Gastroesophageal sphincter (tissue), 4 donors: ENCODE measurements at regions not wholly inside any gene's neighbourhood (a gene's known extent, or its start where the extent isn't known, plus 50 kb on each side); places are given as distances from the start of the nearest gene placed in this dataset.

Experiments
- ATAC-seq: fragments of 150-250 bp; one replicate; pipeline ENCODE4 v1.9.1; 2016; ENCODE audit warnings: mild to moderate bottlenecking, moderate library complexity
- H3K27ac ChIP-seq, 4 donors: fragments of 200-600 bp; sonication (generic) in 3 of 4; 1 replicate in 3 of 4; 2 replicates in 1 of 4; pipeline ENCODE4 v1.5.1; 2016 to 2019
- H3K27me3 ChIP-seq: fragments of 200-600 bp; sonication (generic); one replicate; pipeline ENCODE4 v1.5.1; 2019
- H3K36me3 ChIP-seq, 2 donors: fragments of 200-600 bp; sonication (generic); one replicate each; pipeline ENCODE4 v1.5.1; 2019; ENCODE audit warnings: control low read depth in 1 of 2
- H3K4me1 ChIP-seq, 3 donors: fragments of 200-600 bp; sonication (generic); 1 replicate in 2 of 3; 2 replicates in 1 of 3; pipeline ENCODE4 v1.5.1; 2016 to 2019; ENCODE audit warnings: control low read depth in 2 of 3
- H3K4me3 ChIP-seq, 2 donors: fragments of 200-600 bp; sonication (generic); one replicate each; pipeline ENCODE4 v1.5.1; 2019; ENCODE audit warnings: mild to moderate bottlenecking in 1 of 2, moderate library complexity in 1 of 2
- H3K9me3 ChIP-seq, 3 donors: fragments of 200-600 bp; sonication (generic); one replicate each; pipeline ENCODE4 v1.5.1; 2017 to 2019; ENCODE audit warnings: control low read depth in 2 of 3
- EP300 ChIP-seq: sonication (generic); formaldehyde crosslinking; IDR thresholded peaks from one replicate; pipeline ENCODE4 v1.6.1; 2017; ENCODE audit warnings: antibody characterized with exemption, mild to moderate bottlenecking
- POLR2A ChIP-seq, 2 donors: fragments of 450-650 bp; IDR thresholded peaks; one replicate each; pipeline ENCODE4 v1.6.1; 2017; ENCODE audit warnings: antibody characterized with exemption in 2 of 2, mild to moderate bottlenecking in 2 of 2, moderate library complexity in 1 of 2
- POLR2AphosphoS5 ChIP-seq: sonication (generic); formaldehyde crosslinking; IDR thresholded peaks from one replicate; pipeline ENCODE4 v1.6.1; 2017; ENCODE audit warnings: antibody characterized with exemption
- WGBS, 2 donors: methylation state at CpG; one replicate each; pipeline ENCODE4 v1.1.5; 2018; ENCODE audit warnings: low coverage in 1 of 2; 5-methylcytosine and 5-hydroxymethylcytosine counted together
- TF ChIP-seq, protein P1 (sequence below), 4 experiments: fragments of 200-600 bp in 2 of 4; fragments of 450-650 bp in 2 of 4; sonication (generic) in 1 of 4; IDR thresholded peaks; one replicate each; pipeline ENCODE4 v1.5.1; 2017 to 2019; ENCODE audit warnings: antibody characterized with exemption in 4 of 4, mild to moderate bottlenecking in 2 of 4, moderate library complexity in 2 of 4

DNA sequence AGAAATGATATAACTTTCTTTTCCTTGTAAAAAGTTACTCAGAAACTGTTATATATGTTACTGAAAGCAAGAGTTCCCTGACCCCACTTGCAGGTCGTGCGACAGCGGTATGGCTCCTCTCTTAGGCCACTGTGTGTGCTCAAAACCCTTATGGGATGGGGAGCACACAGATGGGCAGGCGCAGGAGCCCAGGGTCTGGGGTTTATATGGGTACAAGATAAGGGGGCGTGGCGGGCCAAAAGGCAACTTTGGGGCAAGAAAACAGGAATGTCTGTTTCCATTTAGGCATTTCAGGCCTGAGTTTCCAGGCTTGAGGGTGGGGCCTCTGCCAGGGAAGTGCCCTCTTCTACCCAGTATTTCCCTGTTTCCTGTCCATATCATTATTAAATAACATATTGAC is 736.5 kb downstream of the VGLL3 start:
- WGBS, 2 donors, result 79 to 80% methylated on average over 1 to 6 of the region's 6 CpGs
- Histone ChIP-seq H3K4me3 (no peak overlapping the region), H3K4me1 (no peaks in the 10 kb centered on the region), H3K27ac (no peak overlapping the region), H3K9me3 (no peaks in the 10 kb centered on the region), H3K36me3 (no peaks in the 10 kb centered on the region), H3K27me3 (no peaks in the 10 kb centered on the region)
- TF ChIP-seq POLR2A (IDR thresholded peaks at IDR 0.05), result no peak
- TF ChIP-seq, protein P1, sequence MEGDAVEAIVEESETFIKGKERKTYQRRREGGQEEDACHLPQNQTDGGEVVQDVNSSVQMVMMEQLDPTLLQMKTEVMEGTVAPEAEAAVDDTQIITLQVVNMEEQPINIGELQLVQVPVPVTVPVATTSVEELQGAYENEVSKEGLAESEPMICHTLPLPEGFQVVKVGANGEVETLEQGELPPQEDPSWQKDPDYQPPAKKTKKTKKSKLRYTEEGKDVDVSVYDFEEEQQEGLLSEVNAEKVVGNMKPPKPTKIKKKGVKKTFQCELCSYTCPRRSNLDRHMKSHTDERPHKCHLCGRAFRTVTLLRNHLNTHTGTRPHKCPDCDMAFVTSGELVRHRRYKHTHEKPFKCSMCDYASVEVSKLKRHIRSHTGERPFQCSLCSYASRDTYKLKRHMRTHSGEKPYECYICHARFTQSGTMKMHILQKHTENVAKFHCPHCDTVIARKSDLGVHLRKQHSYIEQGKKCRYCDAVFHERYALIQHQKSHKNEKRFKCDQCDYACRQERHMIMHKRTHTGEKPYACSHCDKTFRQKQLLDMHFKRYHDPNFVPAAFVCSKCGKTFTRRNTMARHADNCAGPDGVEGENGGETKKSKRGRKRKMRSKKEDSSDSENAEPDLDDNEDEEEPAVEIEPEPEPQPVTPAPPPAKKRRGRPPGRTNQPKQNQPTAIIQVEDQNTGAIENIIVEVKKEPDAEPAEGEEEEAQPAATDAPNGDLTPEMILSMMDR (IDR thresholded peaks at IDR 0.05), result no peak
- no peak for TF ChIP-seq EP300
- TF ChIP-seq POLR2AphosphoS5, result no peak
- no peak for ATAC-seq

DNA sequence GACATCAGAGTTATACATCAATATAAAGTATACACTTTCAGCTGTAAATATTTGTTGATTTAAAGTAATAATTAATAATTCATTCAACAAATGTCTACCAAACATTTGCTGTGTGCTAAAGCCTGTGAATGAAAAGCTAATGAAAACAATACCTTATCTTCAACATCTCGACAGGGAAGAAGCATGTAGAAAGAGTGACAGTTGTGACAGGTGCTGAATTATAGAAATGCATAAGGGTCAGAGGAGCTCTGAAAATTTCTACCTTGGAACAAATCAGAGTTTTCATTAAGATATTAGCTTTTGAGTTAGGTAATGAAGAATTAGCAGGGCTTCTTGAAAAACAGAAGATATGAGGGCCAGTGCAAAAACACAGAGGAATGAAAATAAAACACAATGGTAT is 739.2 kb downstream of the VGLL3 start:
- no peak overlapping the region for H3K4me3 ChIP-seq
- H3K36me3 ChIP-seq, result no peaks in the 10 kb centered on the region
- H3K9me3 ChIP-seq, result no peaks in the 10 kb centered on the region
- no peak overlapping the region for H3K27ac ChIP-seq
- H3K27me3 ChIP-seq, result no peaks in the 10 kb centered on the region
- WGBS, 2 donors, result 30 to 71% methylated on average over 1 of the region's 1 CpG
- H3K4me1 ChIP-seq, result no peaks in the 10 kb centered on the region
- no peak for TF ChIP-seq POLR2AphosphoS5
- no peak for TF ChIP-seq POLR2A (IDR thresholded peaks at IDR 0.05)
- no peak for TF ChIP-seq EP300
- TF ChIP-seq, protein P1 (IDR thresholded peaks at IDR 0.05), result no peak
- ATAC-seq, result no peak

DNA sequence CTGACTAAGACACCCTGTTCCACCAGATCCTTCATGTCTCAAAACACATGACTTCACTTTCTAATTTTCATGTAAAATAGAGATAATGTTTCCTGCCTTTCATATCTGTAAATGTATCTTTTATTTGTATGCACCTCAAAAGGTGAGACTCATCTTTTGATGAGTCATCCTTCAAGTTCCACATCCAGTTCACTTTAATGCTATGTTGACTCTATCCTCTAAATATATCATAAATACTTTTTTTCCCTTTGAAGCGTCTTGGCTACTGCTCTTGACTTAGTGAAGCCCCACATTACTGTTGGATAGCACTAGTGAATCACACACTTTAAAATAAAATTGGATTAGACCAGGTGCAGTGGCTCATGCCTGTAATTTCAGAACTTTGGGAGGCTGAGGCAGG is 741.1 kb downstream of the VGLL3 start:
- Histone ChIP-seq H3K36me3 (no peaks in the 10 kb centered on the region), H3K27me3 (no peaks in the 10 kb centered on the region), H3K9me3 (no peaks in the 10 kb centered on the region), H3K4me3 (no peak overlapping the region), H3K27ac (no peak overlapping the region), H3K4me1 (no peaks in the 10 kb centered on the region)
- ATAC-seq, result no peak
- 100% methylated on average over 1 of the region's 1 CpG; no CpG with 5 or more reads in 1 of the 2 donors for WGBS, 2 donors
- no peak for TF ChIP-seq POLR2AphosphoS5
- TF ChIP-seq POLR2A (IDR thresholded peaks at IDR 0.05), result no peak

DNA sequence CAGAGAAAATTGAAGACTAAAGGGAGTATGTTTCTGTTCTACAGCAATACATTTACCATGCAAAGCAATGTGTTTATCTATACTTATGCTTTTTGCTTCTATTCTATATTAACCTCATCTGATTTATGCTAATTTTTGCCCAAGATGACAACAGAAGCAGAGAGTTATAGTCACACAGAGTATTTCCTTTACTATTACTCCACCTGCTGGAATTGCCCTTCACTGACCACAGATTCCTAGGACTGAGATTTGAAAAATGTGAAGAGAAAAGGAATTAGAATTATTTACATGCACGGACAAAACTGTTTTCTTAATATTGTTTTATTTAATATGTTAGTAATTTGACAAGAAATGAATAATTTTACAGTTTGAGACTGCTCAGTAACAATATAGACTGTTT is 745.6 kb downstream of the VGLL3 start:
- Histone ChIP-seq H3K4me1 (no peaks in the 10 kb centered on the region), H3K27ac (no peak overlapping the region), H3K27me3 (no peaks in the 10 kb centered on the region), H3K9me3 (no peaks in the 10 kb centered on the region), H3K36me3 (no peaks in the 10 kb centered on the region), H3K4me3 (no peak overlapping the region)
- 9 to 17% methylated on average over 1 of the region's 1 CpG for WGBS, 2 donors
- no peak for ATAC-seq
- TF ChIP-seq POLR2A (IDR thresholded peaks at IDR 0.05) (no peak), EP300 (no peak), POLR2AphosphoS5 (no peak)
- TF ChIP-seq, protein P1 (IDR thresholded peaks at IDR 0.05), result no peak

DNA sequence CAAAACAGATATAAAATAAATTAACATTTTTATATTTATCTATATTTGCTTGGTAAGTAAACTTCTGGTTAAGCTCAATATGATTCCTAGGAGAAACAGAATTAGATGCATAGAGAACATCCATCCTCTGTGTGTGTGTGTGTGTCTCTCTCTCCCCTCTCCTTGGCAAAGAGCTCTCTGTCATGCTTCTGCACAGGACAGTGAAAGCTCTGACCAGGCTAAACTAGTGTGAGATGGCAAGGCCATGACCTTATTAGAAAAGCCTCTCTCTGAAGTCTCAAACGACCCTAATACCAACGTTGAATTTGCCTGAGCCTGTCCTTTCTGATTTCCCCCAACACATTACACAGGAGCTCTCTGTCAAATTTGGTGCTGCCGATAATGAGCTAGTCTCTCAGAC is 746.0 kb downstream of the VGLL3 start:
- H3K4me1 ChIP-seq, result no peaks in the 10 kb centered on the region
- TF ChIP-seq EP300 (no peak), POLR2AphosphoS5 (no peak), POLR2A (IDR thresholded peaks at IDR 0.05) (no peak)
- TF ChIP-seq, protein P1 (IDR thresholded peaks at IDR 0.05), result no peak
- WGBS, 2 donors, result 10 to 27% methylated on average over 3 of the region's 3 CpGs

More for the DNA sequence above, 746.0 kb downstream of the VGLL3 start:
- no peak for ATAC-seq
- Histone ChIP-seq H3K27me3 (no peaks in the 10 kb centered on the region), H3K27ac (no peak overlapping the region), H3K4me3 (no peak overlapping the region), H3K9me3 (no peaks in the 10 kb centered on the region), H3K36me3 (no peaks in the 10 kb centered on the region)
